ENCODE measurements at regions not wholly inside any gene's neighbourhood (a gene's known extent, or its start where the extent isn't known, plus 50 kb on each side); places are given as distances from the start of the nearest gene placed in this dataset.

DNA sequence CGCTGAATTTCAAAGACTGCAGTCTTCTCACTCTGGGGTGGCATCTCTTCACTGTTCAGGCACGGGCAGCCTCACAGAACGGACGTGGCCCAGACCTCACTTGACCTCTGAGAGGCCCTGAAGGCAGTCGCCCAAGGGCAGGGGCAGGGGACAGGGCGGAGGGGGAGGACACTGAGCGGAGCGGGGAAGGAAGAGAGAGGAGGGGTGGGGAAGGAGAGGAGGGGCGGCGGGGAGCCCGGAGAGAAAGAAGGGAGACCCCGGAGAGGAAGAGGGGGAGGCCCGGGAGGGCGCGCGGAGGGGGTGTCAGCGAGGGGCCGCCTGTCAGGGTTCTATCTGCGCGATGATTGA, 58.7 kb upstream of the COMTD1 start:
- no peak for DNase-seq (ENCODE audit: low spot score)

GRCh38 chr10:75294031-75294437, 58.3 kb upstream of the COMTD1 start:
- DNase-seq (ENCODE audit: low spot score), result peak; percentile 42

DNA sequence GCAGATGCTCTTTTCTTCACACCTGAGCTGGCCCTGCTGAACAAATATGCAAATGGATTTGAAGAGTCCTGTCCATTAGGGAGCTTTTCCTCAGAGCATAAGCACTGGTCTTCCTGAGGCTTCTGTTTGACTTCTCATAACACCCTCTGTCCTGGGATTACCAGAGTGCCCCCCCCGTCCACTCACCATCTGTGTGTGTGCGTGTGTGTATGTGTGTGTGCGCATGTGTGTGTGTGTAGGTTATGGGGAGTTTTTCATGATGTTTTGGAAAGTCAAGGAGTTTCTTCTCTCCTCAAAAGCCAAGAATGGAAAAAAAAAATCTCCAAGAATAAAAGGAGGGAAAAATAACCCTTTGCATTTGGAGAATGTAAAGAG, 57.7 kb upstream of the COMTD1 start:
- no peak for DNase-seq (ENCODE audit: low spot score)

DNA sequence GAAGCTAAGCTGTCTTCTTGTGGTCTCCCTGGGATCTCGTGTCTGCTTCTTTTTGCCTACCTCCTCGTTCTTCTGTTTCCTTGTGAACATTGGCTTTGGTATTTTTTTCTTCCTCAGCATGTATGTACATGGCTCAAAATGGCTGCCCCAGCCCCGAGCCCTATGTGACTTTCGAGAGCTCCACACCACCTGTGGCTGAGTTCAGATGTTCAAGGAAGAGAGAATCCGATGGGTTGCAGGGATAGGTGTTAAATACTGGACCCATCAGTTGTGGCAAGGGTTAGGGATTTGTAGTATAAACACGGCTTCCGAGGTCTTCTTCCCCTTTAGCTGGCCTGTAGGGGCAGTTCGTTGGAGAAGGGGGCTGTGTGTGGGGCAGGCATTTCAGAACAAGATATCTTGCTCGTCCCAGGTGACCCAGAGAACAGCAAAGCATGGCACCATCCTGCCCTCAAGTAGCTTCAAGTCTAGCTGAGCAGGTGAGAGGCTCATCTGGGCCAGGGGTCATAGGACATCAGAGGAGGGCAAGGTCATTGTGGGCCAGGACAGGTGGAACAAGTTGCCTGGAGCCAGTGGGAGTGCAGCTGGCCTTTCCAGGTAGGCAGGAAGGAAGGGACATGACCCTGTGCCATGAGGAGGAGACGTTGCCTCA, 57.2 kb upstream of the COMTD1 start:
- no peak for DNase-seq (ENCODE audit: low spot score)

DNA sequence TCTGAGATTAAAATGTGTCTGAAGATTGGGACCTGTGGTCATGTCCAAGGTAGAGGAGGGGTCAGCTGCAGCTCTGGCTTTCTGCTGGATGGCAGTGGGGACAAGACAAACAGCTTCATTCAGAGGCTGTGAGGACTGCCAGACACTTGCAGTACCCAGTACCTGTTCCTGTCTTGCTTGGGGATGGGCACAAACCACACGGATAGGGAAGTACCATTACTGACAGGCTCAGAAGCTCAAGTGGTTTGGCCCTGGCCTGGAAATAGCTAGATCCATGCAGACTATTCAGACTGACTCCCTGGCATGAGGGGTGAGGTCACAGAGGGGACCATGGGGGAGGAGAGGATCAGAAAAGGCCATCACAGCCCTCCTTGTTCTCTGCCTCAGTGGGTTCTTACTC, 56.0 kb upstream of the COMTD1 start:
- no peak for DNase-seq (ENCODE audit: low spot score)

DNA sequence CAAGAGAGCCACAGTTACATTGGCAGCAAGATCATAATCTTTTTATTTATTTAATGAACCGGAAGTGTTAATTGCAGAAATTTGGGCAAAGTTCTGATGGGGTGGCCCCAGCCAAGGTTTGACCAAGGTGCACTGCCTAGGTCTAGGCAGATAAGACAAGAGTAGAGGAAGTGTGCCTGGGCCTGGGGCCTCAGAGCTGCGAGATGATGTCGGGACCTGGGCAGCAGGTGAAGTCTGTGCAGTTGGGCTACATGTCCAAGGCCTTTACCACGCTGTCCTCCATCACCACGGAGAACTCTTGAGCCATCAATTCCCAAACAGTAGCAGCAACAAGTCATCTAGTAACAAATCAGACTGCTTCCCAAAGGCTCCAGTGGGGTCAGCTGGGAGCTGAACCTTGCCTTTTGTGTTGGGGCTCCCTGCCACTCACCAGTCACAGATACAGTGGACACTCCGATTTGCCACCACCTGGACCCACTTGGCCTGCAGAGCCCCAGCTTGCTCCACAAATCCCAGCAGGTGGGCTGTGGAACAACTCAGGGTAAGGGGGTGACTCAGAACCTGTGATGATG, 52.5 kb upstream of the COMTD1 start:
- DNase-seq (ENCODE audit: low spot score), result no peak

- DNase-seq (ENCODE audit: low spot score), result no peak
Observed at GRCh38 chr10:75287697-75288096, 51.9 kb upstream of the COMTD1 start.

DNA sequence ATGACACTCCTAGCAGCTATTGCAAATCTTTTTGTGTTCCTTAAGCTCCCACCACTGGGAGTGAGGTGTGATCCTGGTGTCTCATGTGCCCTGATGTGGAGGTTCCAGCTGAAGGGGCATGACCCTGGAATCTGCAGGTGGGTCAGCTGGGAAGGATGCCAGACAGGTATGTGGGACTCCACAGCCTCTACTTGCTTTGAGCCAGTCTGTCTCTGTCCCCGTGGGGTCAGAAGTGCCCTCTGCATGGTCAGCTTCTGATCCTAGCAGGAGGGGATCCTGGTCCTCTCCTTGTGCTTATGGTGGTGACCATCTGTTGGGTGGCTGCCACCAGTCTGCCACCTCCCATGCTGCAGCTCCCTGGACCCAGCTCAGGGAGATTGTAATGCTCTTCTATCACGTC, 51.1 kb upstream of the COMTD1 start:
- DNase-seq (ENCODE audit: low spot score), result no peak

Measured in hepatic stellate cell (primary cell).